ENCODE measurements at regions not wholly inside any gene's neighbourhood (a gene's known extent, or its start where the extent isn't known, plus 50 kb on each side); places are given as distances from the start of the nearest gene placed in this dataset.

GRCh38 chr2:217138284-217138683 is 278.4 kb upstream of the TNP1 start:
- TF ChIP-seq POLR2A (IDR thresholded peaks at IDR 0.05; ENCODE audit: low read depth, low read length) (no peak), SPI1 (IDR thresholded peaks at IDR 0.05; ENCODE audit: low read depth, low read length) (no peak), POLR2AphosphoS5 (IDR thresholded peaks at IDR 0.05; ENCODE audit: low read depth, low read length) (no peak), TAF1 (IDR thresholded peaks at IDR 0.05; ENCODE audit: low read depth, low read length) (no peak), PAX5 (IDR thresholded peaks at IDR 0.05; ENCODE audit: insufficient read depth, low read length, severe bottlenecking) (no peak)
